ENCODE measurements at regions not wholly inside any gene's neighbourhood (a gene's known extent, or its start where the extent isn't known, plus 50 kb on each side); places are given as distances from the start of the nearest gene placed in this dataset.

DNA sequence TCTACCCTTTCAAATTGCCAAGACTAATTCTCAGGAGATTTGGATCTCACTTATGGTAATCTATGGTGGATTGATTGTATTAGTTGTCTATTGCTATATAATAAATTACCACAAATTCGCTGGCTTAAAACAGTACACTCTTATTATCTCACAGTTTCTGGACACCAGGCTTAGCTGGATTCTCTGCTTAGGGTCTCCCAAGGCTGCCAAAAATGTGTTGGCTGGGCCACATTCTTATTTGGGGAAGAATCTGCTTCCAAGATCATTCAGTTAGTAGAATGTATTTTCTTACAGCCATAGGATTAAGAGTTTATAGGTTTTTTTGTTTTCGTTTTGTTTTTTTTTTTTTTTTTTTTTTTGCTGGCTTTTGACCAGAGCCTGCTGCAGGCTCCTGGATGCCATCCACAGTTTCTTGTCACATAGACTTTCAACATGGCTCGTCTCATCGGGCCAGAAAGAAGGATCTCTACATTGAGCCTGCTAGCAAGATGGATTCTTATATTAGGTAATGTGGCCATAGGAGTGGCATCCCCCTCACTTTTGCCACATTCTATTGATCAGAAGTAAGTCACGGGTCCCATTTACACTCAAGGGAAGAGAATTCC lies 415.3 kb downstream of the KIF2B start:
- no peak for TF ChIP-seq EZH2phosphoT487 (conservative IDR thresholded peaks at IDR 0.05; ENCODE audit: low read length)
- TF ChIP-seq, protein P1, sequence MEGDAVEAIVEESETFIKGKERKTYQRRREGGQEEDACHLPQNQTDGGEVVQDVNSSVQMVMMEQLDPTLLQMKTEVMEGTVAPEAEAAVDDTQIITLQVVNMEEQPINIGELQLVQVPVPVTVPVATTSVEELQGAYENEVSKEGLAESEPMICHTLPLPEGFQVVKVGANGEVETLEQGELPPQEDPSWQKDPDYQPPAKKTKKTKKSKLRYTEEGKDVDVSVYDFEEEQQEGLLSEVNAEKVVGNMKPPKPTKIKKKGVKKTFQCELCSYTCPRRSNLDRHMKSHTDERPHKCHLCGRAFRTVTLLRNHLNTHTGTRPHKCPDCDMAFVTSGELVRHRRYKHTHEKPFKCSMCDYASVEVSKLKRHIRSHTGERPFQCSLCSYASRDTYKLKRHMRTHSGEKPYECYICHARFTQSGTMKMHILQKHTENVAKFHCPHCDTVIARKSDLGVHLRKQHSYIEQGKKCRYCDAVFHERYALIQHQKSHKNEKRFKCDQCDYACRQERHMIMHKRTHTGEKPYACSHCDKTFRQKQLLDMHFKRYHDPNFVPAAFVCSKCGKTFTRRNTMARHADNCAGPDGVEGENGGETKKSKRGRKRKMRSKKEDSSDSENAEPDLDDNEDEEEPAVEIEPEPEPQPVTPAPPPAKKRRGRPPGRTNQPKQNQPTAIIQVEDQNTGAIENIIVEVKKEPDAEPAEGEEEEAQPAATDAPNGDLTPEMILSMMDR (IDR thresholded peaks at IDR 0.05; ENCODE audit: insufficient read depth, low read length, poor library complexity, severe bottlenecking) = no peak
- Histone ChIP-seq H3K27me3 (ENCODE audit: low read length) (no peaks in the 10 kb centered on the region), H3F3A (ENCODE audit: insufficient read depth) (no peaks in the 10 kb centered on the region), H3K4me3 (ENCODE audit: insufficient read depth, low read length, poor library complexity, severe bottlenecking) (no peak overlapping the region), H3K9me2 (replicated peaks; ENCODE audit: insufficient read depth, low read length) (no peaks in the 10 kb centered on the region), H2AFZ (ENCODE audit: low read depth, low read length, severe bottlenecking) (no peak overlapping the region), H3K36me3 (ENCODE audit: low read length) (no peaks in the 10 kb centered on the region), H3K9ac (ENCODE audit: low read length) (no peak overlapping the region), H3K4me2 (ENCODE audit: low read depth, low read length, poor library complexity, severe bottlenecking) (no peak overlapping the region), H3K79me2 (ENCODE audit: insufficient read depth, low read length) (no peaks in the 10 kb centered on the region), H3K9me3 (ENCODE audit: insufficient read depth, low read length) (0 out of 2 replicates have a peak, but pooled peaks cover 4% of the 10 kb centered on the region), H3K27ac (ENCODE audit: low read depth, low read length) (no peak overlapping the region), H4K20me1 (ENCODE audit: low read depth, low read length) (no peaks in the 10 kb centered on the region)

- H3K9ac ChIP-seq (ENCODE audit: low read length) = no peak overlapping the region
- H3K9me3 ChIP-seq (ENCODE audit: insufficient read depth, low read length) = 0 out of 2 replicates have a peak, but pooled peaks cover 4% of the 10 kb centered on the region
- H3K27ac ChIP-seq (ENCODE audit: low read depth, low read length) = no peak overlapping the region
- H3K4me3 ChIP-seq (ENCODE audit: insufficient read depth, low read length, poor library complexity, severe bottlenecking) = no peak overlapping the region
- H3K36me3 ChIP-seq (ENCODE audit: low read length) = no peaks in the 10 kb centered on the region
- TF ChIP-seq EZH2phosphoT487 (conservative IDR thresholded peaks at IDR 0.05; ENCODE audit: low read length) = no peak
- H3K4me2 ChIP-seq (ENCODE audit: low read depth, low read length, poor library complexity, severe bottlenecking) = no peak overlapping the region
- no peaks in the 10 kb centered on the region for H3F3A ChIP-seq (ENCODE audit: insufficient read depth)
- no peaks in the 10 kb centered on the region for H4K20me1 ChIP-seq (ENCODE audit: low read depth, low read length)
- no peaks in the 10 kb centered on the region for H3K27me3 ChIP-seq (ENCODE audit: low read length)
- H3K79me2 ChIP-seq (ENCODE audit: insufficient read depth, low read length) = no peaks in the 10 kb centered on the region
- no peak overlapping the region for H2AFZ ChIP-seq (ENCODE audit: low read depth, low read length, severe bottlenecking)
- no peaks in the 10 kb centered on the region for H3K9me2 ChIP-seq (replicated peaks; ENCODE audit: insufficient read depth, low read length)
Measured at GRCh38 chr17:54239291-54239690, 416.6 kb downstream of the KIF2B start.

- H4K20me1 ChIP-seq (ENCODE audit: low read depth, low read length) = no peaks in the 10 kb centered on the region
- no peaks in the 10 kb centered on the region for H3K9me3 ChIP-seq (ENCODE audit: insufficient read depth, low read length)
- no peak overlapping the region for H3K27ac ChIP-seq (ENCODE audit: low read depth, low read length)
- no peaks in the 10 kb centered on the region for H3K79me2 ChIP-seq (ENCODE audit: insufficient read depth, low read length)
- no peaks in the 10 kb centered on the region for H3K27me3 ChIP-seq (ENCODE audit: low read length)
- no peak overlapping the region for H3K4me2 ChIP-seq (ENCODE audit: low read depth, low read length, poor library complexity, severe bottlenecking)
- H3F3A ChIP-seq (ENCODE audit: insufficient read depth) = no peaks in the 10 kb centered on the region
- no peak overlapping the region for H3K4me3 ChIP-seq (ENCODE audit: insufficient read depth, low read length, poor library complexity, severe bottlenecking)
- no peak for TF ChIP-seq EZH2phosphoT487 (conservative IDR thresholded peaks at IDR 0.05; ENCODE audit: low read length)
- TF ChIP-seq, protein P1 (IDR thresholded peaks at IDR 0.05; ENCODE audit: insufficient read depth, low read length, poor library complexity, severe bottlenecking) = no peak
- H2AFZ ChIP-seq (ENCODE audit: low read depth, low read length, severe bottlenecking) = no peak overlapping the region
- no peaks in the 10 kb centered on the region for H3K36me3 ChIP-seq (ENCODE audit: low read length)
- no peak overlapping the region for H3K9ac ChIP-seq (ENCODE audit: low read length)
- no peaks in the 10 kb centered on the region for H3K9me2 ChIP-seq (replicated peaks; ENCODE audit: insufficient read depth, low read length)
Measured at GRCh38 chr17:54255696-54256095, 433.0 kb downstream of the KIF2B start.

- H3F3A ChIP-seq (ENCODE audit: insufficient read depth) = no peaks in the 10 kb centered on the region
- H3K27ac ChIP-seq (ENCODE audit: low read depth, low read length) = no peak overlapping the region
- no peak overlapping the region for H3K9ac ChIP-seq (ENCODE audit: low read length)
- H3K79me2 ChIP-seq (ENCODE audit: insufficient read depth, low read length) = no peaks in the 10 kb centered on the region
- H2AFZ ChIP-seq (ENCODE audit: low read depth, low read length, severe bottlenecking) = no peak overlapping the region
- TF ChIP-seq, protein P1 (IDR thresholded peaks at IDR 0.05; ENCODE audit: insufficient read depth, low read length, poor library complexity, severe bottlenecking) = no peak
- TF ChIP-seq EZH2phosphoT487 (conservative IDR thresholded peaks at IDR 0.05; ENCODE audit: low read length) = no peak
- no peaks in the 10 kb centered on the region for H3K9me2 ChIP-seq (replicated peaks; ENCODE audit: insufficient read depth, low read length)
- no peak overlapping the region for H3K4me2 ChIP-seq (ENCODE audit: low read depth, low read length, poor library complexity, severe bottlenecking)
- H3K27me3 ChIP-seq (ENCODE audit: low read length) = no peaks in the 10 kb centered on the region
- no peaks in the 10 kb centered on the region for H3K36me3 ChIP-seq (ENCODE audit: low read length)
- no peaks in the 10 kb centered on the region for H4K20me1 ChIP-seq (ENCODE audit: low read depth, low read length)
- H3K4me3 ChIP-seq (ENCODE audit: insufficient read depth, low read length, poor library complexity, severe bottlenecking) = no peak overlapping the region
- H3K9me3 ChIP-seq (ENCODE audit: insufficient read depth, low read length) = no peaks in the 10 kb centered on the region
Measured at GRCh38 chr17:54256401-54256929, 433.7 kb downstream of the KIF2B start.
